ENCODE measurements at regions not wholly inside any gene's neighbourhood (a gene's known extent, or its start where the extent isn't known, plus 50 kb on each side); places are given as distances from the start of the nearest gene placed in this dataset.

DNA sequence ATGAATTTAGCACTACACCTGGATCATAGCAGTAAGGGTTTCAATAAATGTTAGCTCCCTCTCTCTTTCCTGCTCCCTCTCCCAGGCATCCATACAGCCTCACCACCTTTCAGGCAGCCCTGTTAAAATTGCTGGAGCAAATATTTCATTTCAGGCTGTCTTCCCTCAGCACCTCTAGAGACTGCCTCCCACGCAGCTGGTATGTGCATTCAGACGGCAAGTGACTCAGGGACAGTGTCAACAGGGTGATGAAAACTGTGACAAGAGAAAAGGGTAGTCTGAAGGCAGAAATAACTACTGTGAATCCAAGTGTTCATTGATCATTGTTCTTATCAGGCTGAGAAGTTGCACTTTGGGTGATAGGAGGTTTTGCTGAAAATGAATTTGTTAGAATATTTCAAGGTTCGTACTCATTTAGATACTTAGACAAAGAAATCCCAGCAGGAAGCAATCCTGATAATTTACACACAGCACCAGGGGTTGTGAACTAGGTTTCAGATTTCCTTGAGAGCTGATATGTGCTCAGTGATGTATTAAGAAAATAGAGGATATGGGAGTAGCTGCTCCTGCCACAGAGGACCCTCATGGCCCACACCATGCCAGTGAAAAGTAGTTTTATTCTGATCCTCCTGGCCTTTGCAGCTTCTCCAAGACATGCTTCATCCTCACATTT is 424.2 kb downstream of the FGF13 start:
- no peaks in the 10 kb centered on the region for H3K27me3 ChIP-seq (replicated peaks in 1 of 4; ENCODE audit: control extremely low read depth in 1 of 4, control insufficient read depth in 3 of 4, insufficient read depth in 4 of 4, low read length in 3 of 4)
- no peaks in the 10 kb centered on the region for H3K4me1 Mint-ChIP-seq
- H3K79me2 ChIP-seq (ENCODE audit: control insufficient read depth, insufficient read depth, low read length) = no peaks in the 10 kb centered on the region
- H4K20me1 ChIP-seq (ENCODE audit: control insufficient read depth, insufficient read depth, low read length, poor library complexity, severe bottlenecking) = no peaks in the 10 kb centered on the region
- no peaks in the 10 kb centered on the region for H3K9me3 Mint-ChIP-seq (ENCODE audit: insufficient read depth)
- H3K27me3 Mint-ChIP-seq = no peaks in the 10 kb centered on the region
- 80% methylated on average over 1 of the region's 3 CpGs for WGBS (ENCODE audit: insufficient coverage)
- POLR2A ChIA-PET = no interaction called here
- no peak overlapping the region for H3K27ac Mint-ChIP-seq
- DNase-seq (no peak), ATAC-seq (ENCODE audit: low read depth) (no peak)
- no peaks in the 10 kb centered on the region for H3K4me1 ChIP-seq (ENCODE audit: control insufficient read depth in 2 of 2, insufficient read depth in 2 of 2, low read length in 2 of 2)
- TF ChIP-seq, protein P1, sequence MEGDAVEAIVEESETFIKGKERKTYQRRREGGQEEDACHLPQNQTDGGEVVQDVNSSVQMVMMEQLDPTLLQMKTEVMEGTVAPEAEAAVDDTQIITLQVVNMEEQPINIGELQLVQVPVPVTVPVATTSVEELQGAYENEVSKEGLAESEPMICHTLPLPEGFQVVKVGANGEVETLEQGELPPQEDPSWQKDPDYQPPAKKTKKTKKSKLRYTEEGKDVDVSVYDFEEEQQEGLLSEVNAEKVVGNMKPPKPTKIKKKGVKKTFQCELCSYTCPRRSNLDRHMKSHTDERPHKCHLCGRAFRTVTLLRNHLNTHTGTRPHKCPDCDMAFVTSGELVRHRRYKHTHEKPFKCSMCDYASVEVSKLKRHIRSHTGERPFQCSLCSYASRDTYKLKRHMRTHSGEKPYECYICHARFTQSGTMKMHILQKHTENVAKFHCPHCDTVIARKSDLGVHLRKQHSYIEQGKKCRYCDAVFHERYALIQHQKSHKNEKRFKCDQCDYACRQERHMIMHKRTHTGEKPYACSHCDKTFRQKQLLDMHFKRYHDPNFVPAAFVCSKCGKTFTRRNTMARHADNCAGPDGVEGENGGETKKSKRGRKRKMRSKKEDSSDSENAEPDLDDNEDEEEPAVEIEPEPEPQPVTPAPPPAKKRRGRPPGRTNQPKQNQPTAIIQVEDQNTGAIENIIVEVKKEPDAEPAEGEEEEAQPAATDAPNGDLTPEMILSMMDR (IDR thresholded peaks at IDR 0.05) = no peak
- no peak for TF ChIP-seq EZH2 (IDR thresholded peaks at IDR 0.05; ENCODE audit: borderline replicate concordance, insufficient read depth, low read depth, low read length, poor library complexity, severe bottlenecking)
- no peak overlapping the region for H3K9ac ChIP-seq (ENCODE audit: low read length)
- no peak overlapping the region for H3K4me2 ChIP-seq (replicated peaks; ENCODE audit: low read depth, low read length, poor library complexity, severe bottlenecking)
- H3K36me3 ChIP-seq (replicated peaks in 1 of 2; ENCODE audit: control extremely low read depth in 1 of 2, control insufficient read depth in 1 of 2, extremely low read depth in 1 of 2, insufficient read depth in 2 of 2, low read length in 1 of 2) = no peaks in the 10 kb centered on the region
- no peak overlapping the region for H3K27ac ChIP-seq (ENCODE audit: low read length in 2 of 2)
- H2AFZ ChIP-seq (ENCODE audit: insufficient read depth, low read depth, low read length, poor library complexity, severe bottlenecking) = no peak overlapping the region
- intact Hi-C loops (cut with micrococcal nuclease) = no loop called here
- H3K4me3 Mint-ChIP-seq = no peak overlapping the region
- H3K4me3 ChIP-seq (ENCODE audit: control extremely low read depth in 1 of 5, extremely low read depth in 1 of 5, insufficient read depth in 1 of 5, low read depth in 2 of 5, low read length in 4 of 5) = no peak overlapping the region
- H3K9me3 ChIP-seq (ENCODE audit: control extremely low read depth in 1 of 3, control insufficient read depth in 2 of 3, insufficient read depth in 1 of 3, low read length in 2 of 3) = no peaks in the 10 kb centered on the region
- CTCF ChIA-PET = no interaction called here

DNA sequence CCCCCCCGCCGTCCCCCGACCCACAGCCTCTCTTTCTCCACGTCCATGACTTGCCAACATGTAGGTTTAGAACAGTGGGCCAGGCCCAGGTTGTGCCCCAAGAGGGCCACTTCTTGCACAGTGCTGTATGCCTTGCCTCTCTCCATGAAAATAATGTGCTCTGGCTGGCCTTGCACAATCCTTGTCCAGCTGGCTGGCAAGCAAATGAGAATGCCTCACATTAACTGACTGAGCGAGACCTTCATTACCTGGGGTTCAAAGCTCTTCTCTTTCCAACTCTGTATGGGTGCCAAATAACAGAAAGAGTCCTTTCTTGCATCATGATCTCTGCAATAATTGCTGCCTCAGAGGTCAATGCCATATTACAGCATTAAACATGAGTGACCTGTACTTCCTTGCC is 416.6 kb downstream of the FGF13 start:
- Histone ChIP-seq H3K4me3 (ENCODE audit: control extremely low read depth in 1 of 5, extremely low read depth in 1 of 5, insufficient read depth in 1 of 5, low read depth in 2 of 5, low read length in 4 of 5) (no peak overlapping the region), H3K79me2 (ENCODE audit: control insufficient read depth, insufficient read depth, low read length) (no peaks in the 10 kb centered on the region), H3K36me3 (replicated peaks in 1 of 2; ENCODE audit: control extremely low read depth in 1 of 2, control insufficient read depth in 1 of 2, extremely low read depth in 1 of 2, insufficient read depth in 2 of 2, low read length in 1 of 2) (no peaks in the 10 kb centered on the region), H2AFZ (ENCODE audit: insufficient read depth, low read depth, low read length, poor library complexity, severe bottlenecking) (no peak overlapping the region), H3K4me2 (replicated peaks; ENCODE audit: low read depth, low read length, poor library complexity, severe bottlenecking) (no peak overlapping the region), H3K27me3 (replicated peaks in 1 of 4; ENCODE audit: control extremely low read depth in 1 of 4, control insufficient read depth in 3 of 4, insufficient read depth in 4 of 4, low read length in 3 of 4) (no peaks in the 10 kb centered on the region), H3K9me3 (ENCODE audit: control extremely low read depth in 1 of 3, control insufficient read depth in 2 of 3, insufficient read depth in 1 of 3, low read length in 2 of 3) (no peaks in the 10 kb centered on the region), H3K4me1 (ENCODE audit: control insufficient read depth in 2 of 2, insufficient read depth in 2 of 2, low read length in 2 of 2) (no peaks in the 10 kb centered on the region), H3K9ac (ENCODE audit: low read length) (no peak overlapping the region), H3K27ac (ENCODE audit: low read length in 2 of 2) (no peak overlapping the region), H4K20me1 (ENCODE audit: control insufficient read depth, insufficient read depth, low read length, poor library complexity, severe bottlenecking) (no peaks in the 10 kb centered on the region)
- Mint-ChIP-seq H3K27me3 (no peaks in the 10 kb centered on the region), H3K4me1 (no peaks in the 10 kb centered on the region), H3K27ac (no peak overlapping the region), H3K9me3 (ENCODE audit: insufficient read depth) (no peaks in the 10 kb centered on the region), H3K4me3 (no peak overlapping the region)
- DNase-seq = no peak
- POLR2A ChIA-PET = no interaction called here
- CTCF ChIA-PET = no interaction called here
- WGBS (ENCODE audit: insufficient coverage) = 86% methylated on average over 1 of the region's 5 CpGs
- ATAC-seq (ENCODE audit: low read depth) = no peak
- intact Hi-C loops (cut with micrococcal nuclease) = no loop called here
- TF ChIP-seq, protein P1 (IDR thresholded peaks at IDR 0.05) = no peak
- TF ChIP-seq EZH2 (IDR thresholded peaks at IDR 0.05; ENCODE audit: borderline replicate concordance, insufficient read depth, low read depth, low read length, poor library complexity, severe bottlenecking) = no peak
